Karpas-422 (cell line): ENCODE measurements at regions not wholly inside any gene's neighbourhood (a gene's known extent, or its start where the extent isn't known, plus 50 kb on each side); places are given as distances from the start of the nearest gene placed in this dataset.
"Not testable (repeated sequence)": the region's sequence is repeated elsewhere in the genome, so short reads cannot be mapped to it uniquely, and the experiment has no call there.

Experiments used
- DNase-seq: peaks from one replicate; pipeline ENCODE4 v3.0.0-alpha.2; 2015
- H2AFZ ChIP-seq: fragments of 200-600 bp; sonication (generic); 2 replicates; pipeline ENCODE4 v1.6.1; 2014; ENCODE audit warnings: antibody characterized with exemption, low read length, mixed read lengths
- H3K27ac ChIP-seq: fragments of 200-600 bp; sonication (generic); 2 replicates; pipeline ENCODE4 v1.5.1; 2014; ENCODE audit warnings: mild to moderate bottlenecking, low read length, moderate library complexity
- H3K27me3 ChIP-seq: fragments of 200-600 bp; sonication (generic); 2 replicates; pipeline ENCODE4 v1.6.1; 2014; ENCODE audit warnings: low read length, mixed read lengths
- H3K36me3 ChIP-seq: fragments of 200-600 bp; sonication (generic); 2 replicates; pipeline ENCODE4 v1.6.1; 2014; ENCODE audit warnings: low read length, mixed read lengths; ENCODE audit not compliant: insufficient read depth
- H3K4me1 ChIP-seq: fragments of 200-600 bp; sonication (generic); 2 replicates; pipeline ENCODE4 v1.6.1; 2014; ENCODE audit warnings: mild to moderate bottlenecking, low read length, mixed read lengths
- H3K4me2 ChIP-seq: fragments of 200-600 bp; sonication (generic); 2 replicates; pipeline ENCODE4 v1.6.1; 2014; ENCODE audit warnings: low read length, low read depth, mild to moderate bottlenecking; ENCODE audit not compliant: poor library complexity, severe bottlenecking
- H3K4me3 ChIP-seq: fragments of 200-600 bp; sonication (generic); 2 replicates; pipeline ENCODE4 v1.5.1; 2014; ENCODE audit warnings: mild to moderate bottlenecking, antibody characterized with exemption, low read length, mixed read lengths
- H3K79me2 ChIP-seq: fragments of 200-600 bp; sonication (generic); 2 replicates; pipeline ENCODE4 v1.6.1; 2014; ENCODE audit warnings: mild to moderate bottlenecking, low read length, mixed read lengths
- H3K9ac ChIP-seq: fragments of 200-600 bp; sonication (generic); 2 replicates; pipeline ENCODE4 v1.6.0; 2014; ENCODE audit warnings: low read length
- H3K9me2 ChIP-seq: fragments of 200-600 bp; sonication (generic), shearing (Covaris generic); replicated peaks from 2 replicates; pipeline ENCODE4 v1.6.0; 2014; ENCODE audit warnings: mild to moderate bottlenecking, low read length, moderate library complexity; ENCODE audit not compliant: insufficient read depth
- H3K9me3 ChIP-seq: fragments of 300-700, 200-600 bp; sonication (generic); 2 replicates; pipeline ENCODE4 v1.6.1; 2014; ENCODE audit warnings: low read length, mixed read lengths
- H4K20me1 ChIP-seq: fragments of 200-600 bp; sonication (generic); 2 replicates; pipeline ENCODE4 v1.6.1; 2014; ENCODE audit warnings: mild to moderate bottlenecking, antibody characterized with exemption, low read length, low read depth; ENCODE audit not compliant: insufficient read depth

- Histone ChIP-seq H3K4me1 (no peaks in the 10 kb centered on the region), H3K79me2 (no peaks in the 10 kb centered on the region), H3K9ac (no peak overlapping the region), H3K9me2 (no peaks in the 10 kb centered on the region), H3K4me3 (no peak overlapping the region), H2AFZ (no peak overlapping the region), H3K4me2 (no peak overlapping the region), H3K27ac (no peak overlapping the region), H3K27me3 (no peaks in the 10 kb centered on the region), H4K20me1 (no peaks in the 10 kb centered on the region), H3K36me3 (no peaks in the 10 kb centered on the region), H3K9me3 (no peaks in the 10 kb centered on the region)
- no peak for DNase-seq
Measured at GRCh38 chr13:72552731-72553130, 174.7 kb downstream of the MZT1 start.

- not testable (repeated sequence) for H3K36me3 ChIP-seq, H3K4me1 ChIP-seq, DNase-seq, H3K27me3 ChIP-seq, H2AFZ ChIP-seq, H3K27ac ChIP-seq, H3K9ac ChIP-seq, H3K4me3 ChIP-seq, H3K79me2 ChIP-seq, H4K20me1 ChIP-seq, H3K9me2 ChIP-seq, H3K9me3 ChIP-seq, H3K4me2 ChIP-seq
Measured at GRCh38 chr13:72545895-72546294, 181.5 kb downstream of the MZT1 start.

GRCh38 chr13:72545030-72545719, 182.3 kb downstream of the MZT1 start:
- Histone ChIP-seq H3K9me2 (no peaks in the 10 kb centered on the region), H3K27ac (no peak overlapping the region), H4K20me1 (no peaks in the 10 kb centered on the region), H2AFZ (no peak overlapping the region), H3K4me3 (no peak overlapping the region), H3K9me3 (no peaks in the 10 kb centered on the region), H3K36me3 (no peaks in the 10 kb centered on the region), H3K4me1 (no peaks in the 10 kb centered on the region), H3K79me2 (no peaks in the 10 kb centered on the region), H3K9ac (no peak overlapping the region), H3K4me2 (no peak overlapping the region), H3K27me3 (no peaks in the 10 kb centered on the region)
- DNase-seq, result no peak

- no peak for DNase-seq
Measured at GRCh38 chr13:72544042-72544441, 183.4 kb downstream of the MZT1 start.

GRCh38 chr13:72542241-72542640, 185.2 kb downstream of the MZT1 start:
- no peak for DNase-seq
- Histone ChIP-seq H3K4me3 (no peak overlapping the region), H3K4me2 (no peak overlapping the region), H3K36me3 (no peaks in the 10 kb centered on the region), H3K9ac (no peak overlapping the region), H3K27me3 (no peaks in the 10 kb centered on the region), H3K4me1 (no peaks in the 10 kb centered on the region), H4K20me1 (no peaks in the 10 kb centered on the region), H3K27ac (no peak overlapping the region), H3K9me2 (no peaks in the 10 kb centered on the region), H3K9me3 (no peaks in the 10 kb centered on the region), H2AFZ (no peak overlapping the region), H3K79me2 (no peaks in the 10 kb centered on the region)

More at GRCh38 chr13:72544042-72544441, 183.4 kb downstream of the MZT1 start:
- no peaks in the 10 kb centered on the region for H3K79me2 ChIP-seq
- H3K9ac ChIP-seq, result no peak overlapping the region
- H3K27me3 ChIP-seq, result no peaks in the 10 kb centered on the region
- H2AFZ ChIP-seq, result no peak overlapping the region
- no peaks in the 10 kb centered on the region for H3K4me1 ChIP-seq
- H3K4me2 ChIP-seq, result no peak overlapping the region
- no peaks in the 10 kb centered on the region for H3K9me2 ChIP-seq
- H4K20me1 ChIP-seq, result no peaks in the 10 kb centered on the region
- H3K27ac ChIP-seq, result no peak overlapping the region
- no peaks in the 10 kb centered on the region for H3K9me3 ChIP-seq
- H3K4me3 ChIP-seq, result no peak overlapping the region
- no peaks in the 10 kb centered on the region for H3K36me3 ChIP-seq

GRCh38 chr13:72541674-72542073, 185.8 kb downstream of the MZT1 start:
- H3K4me1 ChIP-seq, result no peaks in the 10 kb centered on the region
- H3K27me3 ChIP-seq, result no peaks in the 10 kb centered on the region
- H3K79me2 ChIP-seq, result no peaks in the 10 kb centered on the region
- DNase-seq, result no peak
- no peaks in the 10 kb centered on the region for H3K9me2 ChIP-seq
- no peak overlapping the region for H3K27ac ChIP-seq
- no peak overlapping the region for H3K4me3 ChIP-seq
- no peaks in the 10 kb centered on the region for H4K20me1 ChIP-seq
- H2AFZ ChIP-seq, result no peak overlapping the region
- no peak overlapping the region for H3K9ac ChIP-seq
- no peak overlapping the region for H3K4me2 ChIP-seq
- no peaks in the 10 kb centered on the region for H3K36me3 ChIP-seq
- no peaks in the 10 kb centered on the region for H3K9me3 ChIP-seq

GRCh38 chr13:72540881-72541280, 186.5 kb downstream of the MZT1 start:
- no peak overlapping the region for H3K9ac ChIP-seq
- H3K36me3 ChIP-seq, result no peaks in the 10 kb centered on the region
- no peaks in the 10 kb centered on the region for H3K9me2 ChIP-seq
- no peaks in the 10 kb centered on the region for H3K79me2 ChIP-seq
- no peaks in the 10 kb centered on the region for H4K20me1 ChIP-seq
- no peak overlapping the region for H3K4me2 ChIP-seq
- no peak overlapping the region for H2AFZ ChIP-seq
- H3K4me3 ChIP-seq, result no peak overlapping the region
- H3K27ac ChIP-seq, result no peak overlapping the region
- no peak for DNase-seq
- H3K4me1 ChIP-seq, result no peaks in the 10 kb centered on the region
- H3K27me3 ChIP-seq, result no peaks in the 10 kb centered on the region
- H3K9me3 ChIP-seq, result no peaks in the 10 kb centered on the region

- no peak overlapping the region for H2AFZ ChIP-seq
- H3K4me3 ChIP-seq, result no peak overlapping the region
- H3K27ac ChIP-seq, result no peak overlapping the region
- no peaks in the 10 kb centered on the region for H4K20me1 ChIP-seq
- no peaks in the 10 kb centered on the region for H3K9me2 ChIP-seq
- no peaks in the 10 kb centered on the region for H3K4me1 ChIP-seq
- H3K9me3 ChIP-seq, result no peaks in the 10 kb centered on the region
- no peak overlapping the region for H3K4me2 ChIP-seq
- no peaks in the 10 kb centered on the region for H3K36me3 ChIP-seq
- no peak overlapping the region for H3K9ac ChIP-seq
- H3K79me2 ChIP-seq, result no peaks in the 10 kb centered on the region
- no peak for DNase-seq
- H3K27me3 ChIP-seq, result no peaks in the 10 kb centered on the region
Measured at GRCh38 chr13:72539925-72540324, 187.5 kb downstream of the MZT1 start.
